HUES6 (cell line): ENCODE measurements at regions not wholly inside any gene's neighbourhood (a gene's known extent, or its start where the extent isn't known, plus 50 kb on each side); places are given as distances from the start of the nearest gene placed in this dataset.
"Not testable (repeated sequence)": the region's sequence is repeated elsewhere in the genome, so short reads cannot be mapped to it uniquely, and the experiment has no call there.

Experiments used
- H3K27ac ChIP-seq: 2 replicates; pipeline ENCODE4 v1.7.0; 2013; ENCODE audit warnings: low read depth, mild to moderate bottlenecking, low read length, inconsistent platforms
- H3K27me3 ChIP-seq: 2 replicates; pipeline ENCODE4 v1.6.1; 2013; ENCODE audit warnings: low read length; ENCODE audit not compliant: control insufficient read depth, insufficient read depth
- H3K36me3 ChIP-seq: 2 replicates; pipeline ENCODE4 v1.6.1; 2013; ENCODE audit warnings: low read length; ENCODE audit not compliant: control insufficient read depth, insufficient read depth
- H3K4me1 ChIP-seq: 2 replicates; pipeline ENCODE4 v1.6.1; 2013; ENCODE audit warnings: low read length; ENCODE audit not compliant: control insufficient read depth, insufficient read depth
- H3K4me3 ChIP-seq: 2 replicates; pipeline ENCODE4 v1.5.1; 2013; ENCODE audit warnings: low read depth, low read length
- H3K9ac ChIP-seq: one replicate; pipeline ENCODE4 v1.6.1; 2013; ENCODE audit warnings: mild to moderate bottlenecking, low read length
- H3K9me3 ChIP-seq: 2 replicates; pipeline ENCODE4 v1.6.1; 2013; ENCODE audit warnings: low read depth, low read length; ENCODE audit not compliant: control insufficient read depth, insufficient read depth

DNA sequence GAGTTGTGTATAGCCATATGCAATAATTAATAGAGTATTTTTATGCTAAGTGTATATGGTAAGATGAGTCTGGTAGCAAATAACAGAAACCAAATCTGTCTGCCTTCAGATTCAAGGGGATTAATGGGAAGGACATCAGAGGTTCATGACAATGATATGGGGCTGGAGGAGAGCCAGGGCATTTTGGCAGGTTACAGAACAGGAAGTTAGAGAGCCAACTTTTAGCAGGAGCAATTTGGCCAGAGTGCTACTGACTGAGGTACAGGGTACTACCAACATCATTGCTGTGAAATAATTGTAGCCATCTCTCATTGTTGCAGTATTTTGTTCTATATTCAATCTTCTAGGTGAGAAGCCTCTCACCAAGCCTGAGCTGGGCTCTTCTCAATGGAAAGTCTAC lies 210.9 kb upstream of the FAM47A start:
- H3K9ac ChIP-seq, result no peak overlapping the region
- H3K4me1 ChIP-seq, result no peaks in the 10 kb centered on the region
- H3K9me3 ChIP-seq, result no peaks in the 10 kb centered on the region
- H3K36me3 ChIP-seq, result no peaks in the 10 kb centered on the region
- H3K27ac ChIP-seq, result no peak overlapping the region
- no peaks in the 10 kb centered on the region for H3K27me3 ChIP-seq
- H3K4me3 ChIP-seq, result no peak overlapping the region

- no peaks in the 10 kb centered on the region for H3K4me1 ChIP-seq
- H3K36me3 ChIP-seq, result no peaks in the 10 kb centered on the region
- H3K27ac ChIP-seq, result no peak overlapping the region
- no peak overlapping the region for H3K9ac ChIP-seq
- H3K27me3 ChIP-seq, result no peaks in the 10 kb centered on the region
- no peak overlapping the region for H3K4me3 ChIP-seq
- H3K9me3 ChIP-seq, result no peaks in the 10 kb centered on the region
Observed at GRCh38 chrX:34341814-34342213, 209.7 kb upstream of the FAM47A start.

DNA sequence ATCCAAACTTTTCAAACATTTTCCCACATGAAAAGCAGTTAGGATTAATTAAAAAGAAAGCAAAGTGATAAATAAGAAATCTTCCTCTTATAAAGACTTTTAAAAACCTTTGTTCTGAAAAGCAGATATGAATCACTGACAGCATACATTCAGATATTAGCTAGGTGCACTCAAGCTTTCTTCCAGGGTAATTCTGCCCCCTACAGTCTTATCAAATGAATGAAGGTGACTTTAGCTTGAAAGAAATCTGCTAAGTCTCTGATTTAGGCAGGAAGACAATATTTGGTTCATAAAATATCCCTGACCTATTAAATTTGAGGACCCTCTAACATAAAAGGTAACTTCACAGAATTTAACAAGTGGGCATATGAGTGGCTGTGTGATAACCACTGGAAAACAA lies 209.1 kb upstream of the FAM47A start:
- Histone ChIP-seq H3K27ac (no peak overlapping the region), H3K27me3 (no peaks in the 10 kb centered on the region), H3K9ac (no peak overlapping the region), H3K9me3 (no peaks in the 10 kb centered on the region), H3K4me1 (no peaks in the 10 kb centered on the region), H3K36me3 (no peaks in the 10 kb centered on the region), H3K4me3 (no peak overlapping the region)

DNA sequence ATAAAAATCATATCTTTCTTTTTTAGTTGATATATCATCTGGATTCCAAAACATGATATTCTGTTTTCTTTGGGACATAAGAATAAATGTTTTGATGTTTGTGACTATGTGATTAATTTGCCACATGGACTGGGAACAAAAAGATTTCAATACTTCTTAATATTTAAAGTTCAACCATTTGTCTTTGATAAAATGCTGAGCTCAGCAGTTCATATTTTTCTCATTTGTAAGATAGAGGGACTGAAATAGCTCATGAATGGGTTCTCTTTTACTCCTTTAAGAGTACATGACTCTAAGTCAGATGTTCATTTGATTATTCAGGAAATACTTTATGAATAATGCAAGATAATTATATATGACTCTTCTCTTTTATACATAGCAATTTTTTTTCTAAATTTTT lies 205.9 kb upstream of the FAM47A start:
- Histone ChIP-seq H3K9ac (no peak overlapping the region), H3K36me3 (no peaks in the 10 kb centered on the region), H3K9me3 (peaks cover 2% of the 10 kb centered on the region; the same call in 1 of the 2 replicates), H3K4me1 (0 out of 2 replicates have a peak, but pooled peaks cover 3% of the 10 kb centered on the region), H3K27me3 (no peaks in the 10 kb centered on the region), H3K4me3 (no peak overlapping the region), H3K27ac (no peak overlapping the region)

DNA sequence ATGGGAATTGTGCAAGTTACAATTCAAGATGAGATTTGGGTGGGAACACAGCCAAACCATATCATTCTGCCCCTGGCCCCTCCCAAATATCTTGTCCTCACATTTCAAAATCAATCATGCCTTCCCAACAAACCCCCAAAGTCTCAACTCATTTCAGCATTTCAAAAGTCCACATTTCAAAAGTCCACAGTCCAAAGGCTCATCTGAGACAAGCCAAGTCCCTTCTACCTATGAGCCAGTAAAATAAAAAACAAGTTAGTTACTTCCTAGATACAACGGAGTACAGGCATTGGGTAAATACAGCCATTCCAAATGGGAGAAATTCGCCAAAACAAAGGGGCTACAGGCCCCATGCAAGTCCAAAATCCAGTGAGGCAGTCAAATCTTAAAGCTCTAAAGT lies 203.3 kb upstream of the FAM47A start:
- H3K9ac ChIP-seq, H3K9me3 ChIP-seq, H3K27ac ChIP-seq, H3K27me3 ChIP-seq, H3K4me1 ChIP-seq, H3K36me3 ChIP-seq, H3K4me3 ChIP-seq: not testable (repeated sequence)

GRCh38 chrX:34332334-34332733 lies 200.2 kb upstream of the FAM47A start:
- Histone ChIP-seq H3K9ac (no peak overlapping the region), H3K9me3 (peaks cover 2% of the 10 kb centered on the region; the same call in 1 of the 2 replicates), H3K36me3 (no peaks in the 10 kb centered on the region), H3K4me3 (no peak overlapping the region), H3K27ac (no peak overlapping the region), H3K4me1 (0 out of 2 replicates have a peak, but pooled peaks cover 3% of the 10 kb centered on the region), H3K27me3 (no peaks in the 10 kb centered on the region)

GRCh38 chrX:34325460-34325859 lies 193.3 kb upstream of the FAM47A start:
- no peak overlapping the region for H3K9ac ChIP-seq
- H3K27ac ChIP-seq, result no peak overlapping the region
- no peaks in the 10 kb centered on the region for H3K27me3 ChIP-seq
- no peaks in the 10 kb centered on the region for H3K4me1 ChIP-seq
- no peak overlapping the region for H3K4me3 ChIP-seq
- no peaks in the 10 kb centered on the region for H3K36me3 ChIP-seq
- no peaks in the 10 kb centered on the region for H3K9me3 ChIP-seq

DNA sequence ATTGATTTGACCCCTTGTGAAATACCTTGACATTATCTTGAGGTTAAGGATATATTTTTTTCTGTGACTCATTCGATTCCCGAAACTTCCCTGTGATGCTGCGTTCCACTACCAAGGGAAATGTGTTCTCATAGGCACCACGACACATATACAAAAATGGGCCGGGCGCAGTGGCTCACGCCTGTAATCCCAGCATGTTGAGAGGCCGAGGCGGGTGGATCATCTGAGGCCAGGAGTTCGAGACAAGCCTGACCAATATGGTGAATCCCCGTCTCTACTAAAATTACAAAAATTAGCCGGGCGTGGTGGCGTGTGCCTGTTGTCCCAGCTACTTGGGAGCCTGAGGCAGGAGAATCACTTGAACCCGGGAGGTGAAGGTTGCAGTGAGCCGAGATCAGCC lies 188.3 kb upstream of the FAM47A start:
- not testable (repeated sequence) for H3K4me3 ChIP-seq, H3K36me3 ChIP-seq, H3K27ac ChIP-seq, H3K9ac ChIP-seq, H3K27me3 ChIP-seq, H3K9me3 ChIP-seq, H3K4me1 ChIP-seq

GRCh38 chrX:34300871-34301270 lies 168.8 kb upstream of the FAM47A start:
- no peaks in the 10 kb centered on the region for H3K9me3 ChIP-seq
- H3K9ac ChIP-seq, result no peak overlapping the region
- H3K4me1 ChIP-seq, result peaks cover 11% of the 10 kb centered on the region
- H3K4me3 ChIP-seq, result no peak overlapping the region
- H3K27me3 ChIP-seq, result peaks cover 25% of the 10 kb centered on the region; the same call in 1 of the 2 replicates
- H3K36me3 ChIP-seq, result no peaks in the 10 kb centered on the region
- H3K27ac ChIP-seq, result no peak overlapping the region

GRCh38 chrX:34299451-34299967 lies 167.4 kb upstream of the FAM47A start:
- Histone ChIP-seq H3K4me1 (peaks cover 11% of the 10 kb centered on the region), H3K4me3 (no peak overlapping the region), H3K9ac (no peak overlapping the region), H3K9me3 (peaks cover 8% of the 10 kb centered on the region), H3K27me3 (peaks cover 25% of the 10 kb centered on the region; the same call in 1 of the 2 replicates), H3K36me3 (no peaks in the 10 kb centered on the region), H3K27ac (no peak overlapping the region)

DNA sequence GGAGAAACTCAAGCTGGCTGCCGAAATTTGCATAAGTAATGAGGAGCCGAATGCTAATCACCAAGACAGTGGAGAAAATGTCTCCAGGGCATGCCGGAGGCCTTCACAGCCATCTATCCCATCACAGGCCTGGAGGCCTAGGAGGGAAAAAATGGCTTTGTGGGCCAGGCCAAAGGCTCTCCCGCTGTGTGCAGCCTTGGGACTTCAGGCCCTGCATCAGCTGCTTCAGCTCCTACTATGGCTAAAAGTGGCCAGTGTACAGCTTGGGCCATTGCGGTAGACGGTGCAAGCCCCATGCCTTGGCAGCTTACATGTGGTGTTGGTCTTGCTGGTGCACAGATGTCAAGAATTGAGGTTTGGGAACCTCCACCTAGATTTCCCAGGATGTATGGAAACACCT lies 162.6 kb upstream of the FAM47A start:
- Histone ChIP-seq H3K4me1 (peaks cover 3% of the 10 kb centered on the region; the same call in 1 of the 2 replicates), H3K9me3 (peaks cover 11% of the 10 kb centered on the region), H3K9ac (no peak overlapping the region), H3K4me3 (no peak overlapping the region), H3K36me3 (no peaks in the 10 kb centered on the region), H3K27ac (no peak overlapping the region), H3K27me3 (peaks cover 21% of the 10 kb centered on the region; the same call in 1 of the 2 replicates)

DNA sequence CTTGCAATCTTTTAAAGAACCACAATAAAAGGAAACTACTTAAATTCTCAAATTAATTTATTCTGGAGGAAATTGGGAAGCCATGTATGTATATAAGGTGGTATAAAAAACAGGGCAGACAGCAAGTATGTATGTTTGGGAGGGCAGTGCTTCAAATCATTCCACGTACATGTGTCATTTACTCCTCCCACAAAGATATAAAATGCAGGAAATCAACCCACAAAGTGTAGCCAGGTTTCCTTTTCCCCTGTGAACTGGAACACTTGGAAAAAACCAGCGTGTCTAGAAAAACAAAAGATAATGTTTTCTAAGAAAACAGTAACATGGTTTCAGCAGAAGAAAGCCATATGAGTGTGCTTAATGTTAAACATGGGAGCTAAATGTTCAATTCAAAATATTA lies 156.7 kb upstream of the FAM47A start:
- Histone ChIP-seq H3K27me3 (no peaks in the 10 kb centered on the region; the same call in 1 of the 2 replicates), H3K9ac (no peak overlapping the region), H3K9me3 (no peaks in the 10 kb centered on the region), H3K27ac (no peak overlapping the region), H3K4me1 (peaks cover 6% of the 10 kb centered on the region; the same call in 1 of the 2 replicates), H3K36me3 (no peaks in the 10 kb centered on the region), H3K4me3 (no peak overlapping the region)
